HG03280 (cell line): ENCODE measurements at regions not wholly inside any gene's neighbourhood (a gene's known extent, or its start where the extent isn't known, plus 50 kb on each side); places are given as distances from the start of the nearest gene placed in this dataset.

ENCODE experiments used
- ATAC-seq: cut with Tn5 transposase; IDR thresholded peaks from one replicate; pipeline ENCODE4 v1.9.1; 2021; ENCODE audit warnings: mild to moderate bottlenecking, moderate library complexity; ENCODE audit not compliant: unreplicated experiment

- peak; percentile 92 for ATAC-seq
Measured at GRCh38 chr2:40507432-40507831, 55.5 kb upstream of the SLC8A1 start.

GRCh38 chr2:40510304-40510703, 58.4 kb upstream of the SLC8A1 start:
- no peak for ATAC-seq

- ATAC-seq: no peak
Measured at GRCh38 chr2:40511661-40512213, 59.8 kb upstream of the SLC8A1 start.

GRCh38 chr2:40512256-40512655, 60.4 kb upstream of the SLC8A1 start:
- ATAC-seq: no peak

GRCh38 chr2:40513201-40513600, 61.3 kb upstream of the SLC8A1 start:
- ATAC-seq: no peak

GRCh38 chr2:40516604-40517003, 64.7 kb upstream of the SLC8A1 start:
- no peak for ATAC-seq

- ATAC-seq: no peak
Measured at GRCh38 chr2:40528564-40528963, 76.7 kb upstream of the SLC8A1 start.

GRCh38 chr2:40531359-40531758, 79.5 kb upstream of the SLC8A1 start:
- no peak for ATAC-seq

- ATAC-seq: no peak
Measured at GRCh38 chr2:40534528-40534927, 82.6 kb upstream of the SLC8A1 start.

GRCh38 chr2:40535972-40536371, 84.1 kb upstream of the SLC8A1 start:
- no peak for ATAC-seq

- no peak for ATAC-seq
Measured at GRCh38 chr2:40540026-40540425, 88.1 kb upstream of the SLC8A1 start.

GRCh38 chr2:40543381-40543780, 91.5 kb upstream of the SLC8A1 start:
- ATAC-seq: no peak

GRCh38 chr2:40544072-40544471, 92.2 kb upstream of the SLC8A1 start:
- ATAC-seq: no peak

GRCh38 chr2:40545645-40546044, 93.8 kb upstream of the SLC8A1 start:
- no peak for ATAC-seq

GRCh38 chr2:40546439-40547191, 94.7 kb upstream of the SLC8A1 start:
- ATAC-seq: no peak

- no peak for ATAC-seq
Measured at GRCh38 chr2:40548521-40548920, 96.6 kb upstream of the SLC8A1 start.

- no peak for ATAC-seq
Measured at GRCh38 chr2:40550085-40550484, 98.2 kb upstream of the SLC8A1 start.

- ATAC-seq: no peak
Measured at GRCh38 chr2:40551081-40551480, 99.2 kb upstream of the SLC8A1 start.

GRCh38 chr2:40554665-40555294, 102.9 kb upstream of the SLC8A1 start:
- peak; percentile 84 for ATAC-seq

GRCh38 chr2:40556293-40556692, 104.4 kb upstream of the SLC8A1 start:
- no peak for ATAC-seq

- no peak for ATAC-seq
Measured at GRCh38 chr2:40556739-40557138, 104.8 kb upstream of the SLC8A1 start.

GRCh38 chr2:40558761-40559160, 106.9 kb upstream of the SLC8A1 start:
- ATAC-seq: no peak
